Mucosa of descending colon (tissue), 3 donors: ENCODE measurements at regions not wholly inside any gene's neighbourhood (a gene's known extent, or its start where the extent isn't known, plus 50 kb on each side); places are given as distances from the start of the nearest gene placed in this dataset.
"Not testable (repeated sequence)": the region's sequence is repeated elsewhere in the genome, so short reads cannot be mapped to it uniquely, and the experiment has no call there.

Experiments
- ATAC-seq: fragments of 200-7000 bp; cut with Tn5 transposase; one replicate; pipeline ENCODE4 v1.9.1; 2020; ENCODE audit warnings: mild to moderate bottlenecking, moderate library complexity
- DNase-seq, 3 donors: peaks; one replicate each; pipeline ENCODE4 v3.0.0-alpha.2; 2020
- H3K36me3 ChIP-seq: fragments of 200-600 bp; one replicate; pipeline ENCODE4 v1.8.0; 2021; ENCODE audit warnings: low read depth, mild to moderate bottlenecking
- H3K4me1 ChIP-seq: fragments of 200-600 bp; one replicate; pipeline ENCODE4 v1.8.0; 2021; ENCODE audit warnings: low read depth, mild to moderate bottlenecking
- H3K4me3 ChIP-seq: fragments of 200-600 bp; one replicate; pipeline ENCODE4 v1.8.0; 2021; ENCODE audit warnings: mild to moderate bottlenecking
- H3K9me3 ChIP-seq: fragments of 200-600 bp; one replicate; pipeline ENCODE4 v1.8.0; 2021; ENCODE audit warnings: mild to moderate bottlenecking
- intact Hi-C, 2 donors: fragments of 100-400 bp; cut with DNase I in 1 of 2; cut with micrococcal nuclease in 1 of 2; formaldehyde crosslinking; loops; one replicate each; pipeline versions ENCODE4 v1.11.0 to v1.11.1; 2022; cut with DNase I, micrococcal nuclease
- TF ChIP-seq, protein P1 (sequence below): fragments of 200-600 bp; IDR thresholded peaks from one replicate; pipeline ENCODE4 v1.8.0; 2022; ENCODE audit warnings: antibody characterized with exemption, mild to moderate bottlenecking
- donor health status: DM: no; HTN: no; CAD: no; lungs with moderate emphysema.
- donor health status: DM: no; HTN: no; CAD: no.
- donor health status: DM: no; HTN: yes; CAD: no.

DNA sequence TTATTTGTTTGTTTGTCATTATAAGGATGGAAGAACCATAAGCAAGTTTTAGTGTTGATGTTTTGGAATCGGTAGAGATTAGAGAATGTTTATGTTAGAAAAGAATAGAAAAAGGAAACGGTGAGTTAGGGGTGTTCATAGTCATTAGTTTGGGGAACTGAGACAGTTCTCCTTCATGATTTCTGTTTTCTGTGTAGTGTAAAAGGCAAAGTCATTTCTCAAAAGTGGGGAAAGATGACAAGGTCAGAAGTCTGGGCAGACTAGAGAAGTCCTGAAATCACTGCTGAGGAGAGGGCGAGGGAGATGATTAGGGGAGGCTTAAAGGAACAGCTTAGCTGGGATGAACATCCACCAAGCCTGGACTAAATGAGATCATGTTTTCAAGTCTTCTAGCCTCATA, 498.9 kb downstream of the TTLL7 start:
- TF ChIP-seq, protein P1, sequence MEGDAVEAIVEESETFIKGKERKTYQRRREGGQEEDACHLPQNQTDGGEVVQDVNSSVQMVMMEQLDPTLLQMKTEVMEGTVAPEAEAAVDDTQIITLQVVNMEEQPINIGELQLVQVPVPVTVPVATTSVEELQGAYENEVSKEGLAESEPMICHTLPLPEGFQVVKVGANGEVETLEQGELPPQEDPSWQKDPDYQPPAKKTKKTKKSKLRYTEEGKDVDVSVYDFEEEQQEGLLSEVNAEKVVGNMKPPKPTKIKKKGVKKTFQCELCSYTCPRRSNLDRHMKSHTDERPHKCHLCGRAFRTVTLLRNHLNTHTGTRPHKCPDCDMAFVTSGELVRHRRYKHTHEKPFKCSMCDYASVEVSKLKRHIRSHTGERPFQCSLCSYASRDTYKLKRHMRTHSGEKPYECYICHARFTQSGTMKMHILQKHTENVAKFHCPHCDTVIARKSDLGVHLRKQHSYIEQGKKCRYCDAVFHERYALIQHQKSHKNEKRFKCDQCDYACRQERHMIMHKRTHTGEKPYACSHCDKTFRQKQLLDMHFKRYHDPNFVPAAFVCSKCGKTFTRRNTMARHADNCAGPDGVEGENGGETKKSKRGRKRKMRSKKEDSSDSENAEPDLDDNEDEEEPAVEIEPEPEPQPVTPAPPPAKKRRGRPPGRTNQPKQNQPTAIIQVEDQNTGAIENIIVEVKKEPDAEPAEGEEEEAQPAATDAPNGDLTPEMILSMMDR: no peak

DNA sequence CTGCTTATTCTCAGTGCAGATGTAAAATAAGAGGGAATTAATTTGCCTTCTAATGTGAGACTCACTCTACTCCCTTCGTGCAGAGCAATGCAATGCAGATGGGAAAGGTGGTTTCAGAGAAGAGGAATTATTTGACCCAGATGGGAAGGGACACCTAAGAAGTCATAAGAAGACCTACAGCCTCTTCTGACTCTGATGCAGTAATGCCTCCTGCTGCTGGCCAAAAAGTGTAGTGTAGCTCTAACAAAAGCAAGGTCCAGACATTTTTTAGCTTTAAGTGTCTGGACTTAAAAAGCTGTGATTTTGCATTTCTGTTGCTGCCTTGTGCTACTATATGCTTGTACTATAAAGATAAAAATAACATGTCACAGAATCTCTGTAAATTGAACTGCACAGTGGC, 501.4 kb downstream of the TTLL7 start:
- Histone ChIP-seq H3K4me1 (no peaks in the 10 kb centered on the region), H3K36me3 (no peaks in the 10 kb centered on the region), H3K9me3 (no peaks in the 10 kb centered on the region), H3K4me3 (no peak overlapping the region)
- ATAC-seq: no peak
- DNase-seq: no peak
- TF ChIP-seq, protein P1: no peak
- intact Hi-C loops: no loop called here

More for the DNA sequence above, 498.9 kb downstream of the TTLL7 start:
- no peak for DNase-seq
- Histone ChIP-seq H3K36me3 (no peaks in the 10 kb centered on the region), H3K9me3 (no peaks in the 10 kb centered on the region), H3K4me1 (no peaks in the 10 kb centered on the region), H3K4me3 (no peak overlapping the region)
- intact Hi-C loops: no loop called here
- ATAC-seq: no peak

DNA sequence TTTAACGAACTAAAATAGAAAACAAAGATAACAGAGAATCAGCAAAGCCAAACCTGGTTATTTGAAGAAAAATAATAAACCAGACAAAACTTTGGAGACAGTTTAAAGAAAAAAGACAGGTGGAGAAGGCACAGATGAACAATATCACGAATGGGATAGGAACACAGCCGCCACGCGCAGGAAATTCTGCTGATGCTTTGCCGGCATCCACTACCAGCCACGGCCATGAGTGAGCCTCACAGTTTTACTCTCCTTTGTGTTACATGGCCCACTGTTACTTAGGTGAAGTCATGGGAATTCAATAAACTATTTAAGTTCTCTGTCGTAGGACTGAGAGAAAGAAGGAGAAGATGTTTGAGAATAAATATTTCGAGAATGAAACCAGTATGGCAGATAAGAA, 503.4 kb downstream of the TTLL7 start:
- intact Hi-C loops: no loop called here

DNA sequence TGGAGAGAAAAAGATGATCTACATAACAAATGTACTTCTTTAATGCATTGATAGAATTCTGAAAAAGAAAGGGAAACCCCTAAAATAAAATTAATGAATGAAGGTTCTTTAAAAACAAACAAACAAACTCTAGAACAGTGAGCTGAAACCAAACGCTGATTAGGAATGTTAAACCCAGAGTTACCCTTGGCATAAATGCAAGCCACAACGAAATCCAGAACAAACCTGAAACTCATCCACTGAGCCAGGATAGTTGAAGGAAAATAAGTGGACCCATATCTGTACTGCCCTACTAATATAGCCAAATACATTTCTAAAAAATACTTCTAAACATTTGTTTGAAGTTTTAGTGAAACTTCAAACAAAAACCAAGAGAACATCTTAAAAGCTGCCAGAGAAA, 505.3 kb downstream of the TTLL7 start:
- ATAC-seq (no peak), DNase-seq (no peak)
- Histone ChIP-seq H3K36me3 (no peaks in the 10 kb centered on the region), H3K4me1 (no peaks in the 10 kb centered on the region), H3K9me3 (no peaks in the 10 kb centered on the region), H3K4me3 (no peak overlapping the region)
- TF ChIP-seq, protein P1: no peak
- intact Hi-C loops: no loop called here

More for the DNA sequence above, 503.4 kb downstream of the TTLL7 start:
- no peaks in the 10 kb centered on the region for H3K9me3 ChIP-seq
- H3K4me3 ChIP-seq: no peak overlapping the region
- no peaks in the 10 kb centered on the region for H3K4me1 ChIP-seq
- DNase-seq: peak in 1 of 3 donors; percentile 30
- no peak for ATAC-seq
- H3K36me3 ChIP-seq: no peaks in the 10 kb centered on the region
- TF ChIP-seq, protein P1: no peak

DNA sequence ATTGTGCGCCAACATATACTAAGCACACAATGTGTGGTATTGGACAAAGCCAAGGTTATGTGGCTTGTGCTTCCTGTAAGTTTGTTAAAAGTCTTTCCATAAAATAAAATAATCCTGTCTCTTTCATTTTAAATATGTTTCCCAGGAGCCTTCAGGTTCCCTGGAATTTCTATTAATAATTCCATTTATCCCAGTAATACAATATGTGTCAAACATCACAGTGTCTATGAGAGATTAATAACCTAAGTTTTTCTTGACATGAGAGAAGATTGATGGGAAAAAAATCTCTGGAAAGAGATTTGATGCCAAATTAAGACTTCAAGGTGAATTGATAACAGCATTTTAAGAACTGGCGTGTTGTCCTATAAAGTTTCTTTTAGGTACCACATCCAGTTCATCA, 507.0 kb downstream of the TTLL7 start:
- TF ChIP-seq, protein P1: no peak
- DNase-seq (no peak), ATAC-seq (no peak)
- H3K9me3 ChIP-seq: no peaks in the 10 kb centered on the region
- H3K36me3 ChIP-seq: no peaks in the 10 kb centered on the region
- intact Hi-C loops: no loop called here
- H3K4me3 ChIP-seq: no peak overlapping the region
- H3K4me1 ChIP-seq: no peaks in the 10 kb centered on the region

DNA sequence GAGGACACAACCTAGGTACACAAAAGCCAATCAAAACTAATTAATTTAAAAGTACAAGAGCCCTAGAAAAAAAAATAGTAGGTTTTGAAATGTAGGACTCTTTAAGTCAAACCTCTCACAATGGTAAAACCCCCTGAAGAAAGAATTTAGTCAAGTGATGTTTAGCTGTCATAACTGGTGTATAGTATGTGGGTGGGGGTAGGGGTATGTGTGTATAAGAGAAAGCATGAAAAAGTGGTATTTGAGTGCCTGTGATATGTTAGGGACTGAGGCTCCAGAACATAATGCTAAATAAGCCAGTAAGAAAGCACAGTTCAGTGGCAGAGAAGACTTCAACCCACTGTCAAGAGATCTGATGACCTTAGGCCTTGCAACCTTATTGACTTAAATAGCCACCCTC, 507.9 kb downstream of the TTLL7 start:
- Histone ChIP-seq H3K4me3 (no peak overlapping the region), H3K36me3 (no peaks in the 10 kb centered on the region), H3K9me3 (no peaks in the 10 kb centered on the region), H3K4me1 (no peaks in the 10 kb centered on the region)
- ATAC-seq (no peak), DNase-seq (no peak)
- TF ChIP-seq, protein P1: no peak
- intact Hi-C loops: no loop called here

DNA sequence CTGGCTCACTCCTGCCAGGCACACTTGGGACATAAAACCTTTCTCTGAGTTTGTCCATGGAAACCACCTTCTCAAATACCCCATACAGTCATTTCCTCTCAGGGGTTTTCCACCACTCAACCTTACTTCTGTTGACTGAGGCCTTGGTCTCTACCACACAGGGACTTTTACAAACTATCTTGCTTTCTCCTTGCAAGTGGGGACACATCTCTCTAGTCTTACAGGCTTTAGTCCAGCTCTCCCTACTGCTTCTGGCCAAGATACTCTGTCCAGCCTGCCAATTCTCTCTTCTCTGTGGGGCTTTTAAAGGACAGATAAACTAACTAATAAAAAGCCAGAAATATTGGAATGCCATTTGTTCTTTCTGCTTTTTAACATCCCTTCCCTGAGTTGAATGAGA, 510.8 kb downstream of the TTLL7 start:
- H3K4me3 ChIP-seq, intact Hi-C loops, ATAC-seq: not testable (repeated sequence)

DNA sequence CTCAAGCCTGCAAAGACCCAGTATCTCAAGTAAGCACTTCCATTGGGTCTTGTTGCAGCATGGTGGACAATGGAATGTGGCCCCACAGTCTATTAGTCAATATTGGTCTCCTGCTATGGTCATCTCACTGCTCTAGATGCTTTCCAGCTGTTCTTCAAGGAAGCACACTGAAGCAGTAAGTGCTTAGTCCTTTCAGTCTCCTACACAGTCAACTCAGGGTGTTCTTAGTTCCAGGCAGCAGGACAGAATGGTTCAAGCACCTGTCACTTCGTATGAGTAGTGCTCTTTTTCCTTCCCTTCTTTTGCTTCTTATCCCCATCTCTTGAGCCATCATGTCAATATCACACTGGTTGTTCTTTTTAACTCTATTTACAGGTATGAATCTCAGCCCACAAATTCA, 511.5 kb downstream of the TTLL7 start:
- DNase-seq, H3K4me3 ChIP-seq, ATAC-seq, H3K4me1 ChIP-seq, H3K9me3 ChIP-seq, H3K36me3 ChIP-seq, intact Hi-C loops: not testable (repeated sequence)

More for the DNA sequence above, 510.8 kb downstream of the TTLL7 start:
- not testable (repeated sequence) for H3K36me3 ChIP-seq, DNase-seq, H3K9me3 ChIP-seq, H3K4me1 ChIP-seq
